Esophagus squamous epithelium (tissue), 5 donors: ENCODE measurements at regions not wholly inside any gene's neighbourhood (a gene's known extent, or its start where the extent isn't known, plus 50 kb on each side); places are given as distances from the start of the nearest gene placed in this dataset.

Experiments used
- DNase-seq: peaks from one replicate; lab custom pipeline; 2025; lab: John Stamatoyannopoulos, UW
- H3K27ac ChIP-seq, 4 donors: fragments of 200-600 bp; sonication (generic); one replicate each; pipeline ENCODE4 v1.5.1; 2016 to 2019; ENCODE audit warnings: mild to moderate bottlenecking in 1 of 4
- H3K27me3 ChIP-seq, 4 donors: fragments of 200-600 bp; sonication (generic); 1 replicate in 3 of 4; 2 replicates in 1 of 4; pipeline versions ENCODE4 v1.5.1 to v1.6.0; 2017 to 2021; ENCODE audit warnings: antibody characterized with exemption in 1 of 4
- H3K36me3 ChIP-seq, 3 donors: fragments of 200-600 bp; sonication (generic); one replicate each; pipeline ENCODE4 v1.5.1; 2016 to 2019
- H3K4me1 ChIP-seq, 3 donors: fragments of 200-600 bp; sonication (generic); one replicate each; pipeline ENCODE4 v1.5.1; 2017 to 2019
- H3K4me3 ChIP-seq, 4 donors: fragments of 200-600 bp; sonication (generic); 1 replicate in 3 of 4; 2 replicates in 1 of 4; pipeline ENCODE4 v1.5.1; 2016 to 2019; ENCODE audit warnings: mild to moderate bottlenecking in 2 of 4, moderate library complexity in 1 of 4
- H3K9me3 ChIP-seq, 3 donors: fragments of 200-600 bp; sonication (generic); one replicate each; pipeline ENCODE4 v1.5.1; 2016 to 2019
- CTCF ChIP-seq, 6 experiments: fragments of 450-650 bp in 4 of 6; fragments of 200-600 bp in 2 of 6; sonication (generic) in 2 of 6; IDR thresholded peaks; one replicate each; pipeline ENCODE4 v1.5.1; 2016 to 2019; ENCODE audit warnings: antibody characterized with exemption in 6 of 6, mild to moderate bottlenecking in 4 of 6, moderate library complexity in 4 of 6
- POLR2A ChIP-seq, 4 donors: fragments of 450-650 bp; IDR thresholded peaks; one replicate each; pipeline ENCODE4 v1.6.1; 2017; ENCODE audit warnings: antibody characterized with exemption in 4 of 4, mild to moderate bottlenecking in 4 of 4, moderate library complexity in 3 of 4
- WGBS, 2 donors: methylation state at CpG; one replicate each; pipeline ENCODE4 v1.1.5; 2018; 5-methylcytosine and 5-hydroxymethylcytosine counted together
- intact Hi-C: fragments of 100-400 bp; cut with DNase I; formaldehyde crosslinking; loops from one replicate; pipeline ENCODE4 v1.15.0; 2022
- donor health status: DM: yes; HTN: yes; CAD: no.

- no peaks in the 10 kb centered on the region for H3K36me3 ChIP-seq
- TF ChIP-seq POLR2A (IDR thresholded peaks at IDR 0.05) = no peak
- no peak for TF ChIP-seq CTCF (IDR thresholded peaks at IDR 0.05)
- WGBS, 2 donors = 84 to 85% methylated on average over 3 of the region's 3 CpGs
- no peak overlapping the region for H3K4me3 ChIP-seq
- H3K4me1 ChIP-seq = no peaks in the 10 kb centered on the region
- no peaks in the 10 kb centered on the region for H3K9me3 ChIP-seq
- no peak for DNase-seq
- no peaks in the 10 kb centered on the region for H3K27me3 ChIP-seq
- intact Hi-C loops = no loop called here
- H3K27ac ChIP-seq = no peak overlapping the region
Observed at GRCh38 chr10:111429288-111430028, 352.6 kb downstream of the ADRA2A start.

GRCh38 chr10:111430070-111430469 is 353.2 kb downstream of the ADRA2A start:
- H3K27me3 ChIP-seq = no peaks in the 10 kb centered on the region
- H3K27ac ChIP-seq = no peak overlapping the region
- intact Hi-C loops = no loop called here
- no peaks in the 10 kb centered on the region for H3K9me3 ChIP-seq
- DNase-seq = no peak
- 36 to 55% methylated on average over 1 of the region's 1 CpG for WGBS, 2 donors
- no peak for TF ChIP-seq CTCF (IDR thresholded peaks at IDR 0.05)
- no peak for TF ChIP-seq POLR2A (IDR thresholded peaks at IDR 0.05)
- H3K4me1 ChIP-seq = no peaks in the 10 kb centered on the region
- no peak overlapping the region for H3K4me3 ChIP-seq
- H3K36me3 ChIP-seq = no peaks in the 10 kb centered on the region

GRCh38 chr10:111432588-111432987 is 355.8 kb downstream of the ADRA2A start:
- Histone ChIP-seq H3K4me3 (no peak overlapping the region), H3K36me3 (no peaks in the 10 kb centered on the region), H3K4me1 (no peaks in the 10 kb centered on the region), H3K9me3 (no peaks in the 10 kb centered on the region), H3K27me3 (no peaks in the 10 kb centered on the region), H3K27ac (no peak overlapping the region)
- no peak for DNase-seq
- intact Hi-C loops = no loop called here
- TF ChIP-seq CTCF (IDR thresholded peaks at IDR 0.05) = no peak
- no peak for TF ChIP-seq POLR2A (IDR thresholded peaks at IDR 0.05)

GRCh38 chr10:111435871-111436270 is 359.0 kb downstream of the ADRA2A start:
- no peak for DNase-seq
- WGBS, 2 donors = 76 to 90% methylated on average over 1 of the region's 1 CpG
- Histone ChIP-seq H3K9me3 (no peaks in the 10 kb centered on the region), H3K36me3 (no peaks in the 10 kb centered on the region), H3K4me3 (no peak overlapping the region), H3K27ac (no peak overlapping the region), H3K4me1 (peaks cover 0 to 8% (median 0%) of the 10 kb centered on the region in 3 donors), H3K27me3 (no peaks in the 10 kb centered on the region)
- intact Hi-C loops = no loop called here
- no peak for TF ChIP-seq POLR2A (IDR thresholded peaks at IDR 0.05)
- TF ChIP-seq CTCF (IDR thresholded peaks at IDR 0.05) = no peak

GRCh38 chr10:111439034-111439842 is 362.4 kb downstream of the ADRA2A start:
- Histone ChIP-seq H3K4me3 (no peak overlapping the region), H3K36me3 (no peaks in the 10 kb centered on the region), H3K27me3 (no peaks in the 10 kb centered on the region), H3K4me1 (peaks cover 0 to 8% (median 0%) of the 10 kb centered on the region in 3 donors), H3K9me3 (no peaks in the 10 kb centered on the region), H3K27ac (peak overlapping the region in 2 of 4 donors; percentile 1 to 35)
- no peak for DNase-seq
- intact Hi-C loops = no loop called here
- no peak for TF ChIP-seq CTCF (IDR thresholded peaks at IDR 0.05)
- TF ChIP-seq POLR2A (IDR thresholded peaks at IDR 0.05) = no peak
- 38 to 60% methylated on average over 3 of the region's 3 CpGs for WGBS, 2 donors
